GM18508 (cell line): ENCODE measurements at regions not wholly inside any gene's neighbourhood (a gene's known extent, or its start where the extent isn't known, plus 50 kb on each side); places are given as distances from the start of the nearest gene placed in this dataset.
"Not testable (repeated sequence)": the region's sequence is repeated elsewhere in the genome, so short reads cannot be mapped to it uniquely, and the experiment has no call there.

Experiments used
- ATAC-seq: cut with Tn5 transposase; IDR thresholded peaks from one replicate; pipeline ENCODE4 v1.9.1; 2021; ENCODE audit warnings: moderate number of reproducible peaks; ENCODE audit not compliant: insufficient read depth, unreplicated experiment

GRCh38 chr19:28387507-28387906, 825.4 kb downstream of the UQCRFS1 start:
- no peak for ATAC-seq

GRCh38 chr19:28386470-28386869, 826.5 kb downstream of the UQCRFS1 start:
- ATAC-seq, result no peak

- ATAC-seq, result no peak
These were observed 826.9 kb downstream of the UQCRFS1 start for GRCh38 chr19:28386066-28386465.

- ATAC-seq, result no peak
These were observed 835.9 kb downstream of the UQCRFS1 start for GRCh38 chr19:28377077-28377476.

GRCh38 chr19:28374971-28375370, 838.0 kb downstream of the UQCRFS1 start:
- ATAC-seq, result no peak

GRCh38 chr19:28372576-28373247, 840.2 kb downstream of the UQCRFS1 start:
- ATAC-seq, result no peak

GRCh38 chr19:28367146-28367545, 845.8 kb downstream of the UQCRFS1 start:
- no peak for ATAC-seq

- no peak for ATAC-seq
These were observed 849.7 kb downstream of the UQCRFS1 start for GRCh38 chr19:28363254-28363653.

GRCh38 chr19:28359431-28360414, 853.2 kb downstream of the UQCRFS1 start:
- no peak for ATAC-seq

GRCh38 chr19:28358633-28359032, 854.3 kb downstream of the UQCRFS1 start:
- no peak for ATAC-seq

- ATAC-seq, result no peak
These were observed 861.2 kb downstream of the UQCRFS1 start for GRCh38 chr19:28351761-28352160.

GRCh38 chr19:28351321-28351720, 861.6 kb downstream of the UQCRFS1 start:
- ATAC-seq, result not testable (repeated sequence)

GRCh38 chr19:28350673-28351072, 862.3 kb downstream of the UQCRFS1 start:
- no peak for ATAC-seq

- no peak for ATAC-seq
These were observed 862.9 kb downstream of the UQCRFS1 start for GRCh38 chr19:28350037-28350436.

- no peak for ATAC-seq
These were observed 863.3 kb downstream of the UQCRFS1 start for GRCh38 chr19:28349604-28350003.

GRCh38 chr19:28345811-28346210, 867.1 kb downstream of the UQCRFS1 start:
- ATAC-seq, result no peak

- no peak for ATAC-seq
These were observed 871.1 kb downstream of the UQCRFS1 start for GRCh38 chr19:28341810-28342350.

GRCh38 chr19:28334419-28334818, 878.5 kb downstream of the UQCRFS1 start:
- no peak for ATAC-seq

GRCh38 chr19:28333909-28334308, 879.0 kb downstream of the UQCRFS1 start:
- ATAC-seq, result no peak

GRCh38 chr19:28332886-28333285, 880.1 kb downstream of the UQCRFS1 start:
- no peak for ATAC-seq

- no peak for ATAC-seq
These were observed 880.6 kb downstream of the UQCRFS1 start for GRCh38 chr19:28332351-28332750.
